Breast epithelium (tissue), 3 donors: ENCODE measurements at regions not wholly inside any gene's neighbourhood (a gene's known extent, or its start where the extent isn't known, plus 50 kb on each side); places are given as distances from the start of the nearest gene placed in this dataset.
"Not testable (repeated sequence)": the region's sequence is repeated elsewhere in the genome, so short reads cannot be mapped to it uniquely, and the experiment has no call there.

ENCODE experiments used
- CTCF ChIP-seq, 3 donors: fragments of 450-650 bp; IDR thresholded peaks; one replicate each; pipeline ENCODE4 v1.5.1; 2016 to 2017; ENCODE audit warnings: antibody characterized with exemption in 3 of 3, mild to moderate bottlenecking in 3 of 3, moderate library complexity in 3 of 3
- POLR2A ChIP-seq: fragments of 450-650 bp; IDR thresholded peaks from one replicate; pipeline ENCODE4 v1.6.1; 2016; ENCODE audit warnings: antibody characterized with exemption, mild to moderate bottlenecking, moderate library complexity
- POLR2AphosphoS5 ChIP-seq, 3 donors: sonication (generic); formaldehyde crosslinking; IDR thresholded peaks; one replicate each; pipeline ENCODE4 v1.6.1; 2017; ENCODE audit warnings: antibody characterized with exemption in 3 of 3

- TF ChIP-seq POLR2AphosphoS5 (IDR thresholded peaks at IDR 0.05); POLR2A; CTCF (IDR thresholded peaks at IDR 0.05): not testable (repeated sequence)
Observed at GRCh38 chr12:89266574-89267188, 85.6 kb downstream of the DUSP6 start.
